ENCODE measurements at regions not wholly inside any gene's neighbourhood (a gene's known extent, or its start where the extent isn't known, plus 50 kb on each side); places are given as distances from the start of the nearest gene placed in this dataset.

DNA sequence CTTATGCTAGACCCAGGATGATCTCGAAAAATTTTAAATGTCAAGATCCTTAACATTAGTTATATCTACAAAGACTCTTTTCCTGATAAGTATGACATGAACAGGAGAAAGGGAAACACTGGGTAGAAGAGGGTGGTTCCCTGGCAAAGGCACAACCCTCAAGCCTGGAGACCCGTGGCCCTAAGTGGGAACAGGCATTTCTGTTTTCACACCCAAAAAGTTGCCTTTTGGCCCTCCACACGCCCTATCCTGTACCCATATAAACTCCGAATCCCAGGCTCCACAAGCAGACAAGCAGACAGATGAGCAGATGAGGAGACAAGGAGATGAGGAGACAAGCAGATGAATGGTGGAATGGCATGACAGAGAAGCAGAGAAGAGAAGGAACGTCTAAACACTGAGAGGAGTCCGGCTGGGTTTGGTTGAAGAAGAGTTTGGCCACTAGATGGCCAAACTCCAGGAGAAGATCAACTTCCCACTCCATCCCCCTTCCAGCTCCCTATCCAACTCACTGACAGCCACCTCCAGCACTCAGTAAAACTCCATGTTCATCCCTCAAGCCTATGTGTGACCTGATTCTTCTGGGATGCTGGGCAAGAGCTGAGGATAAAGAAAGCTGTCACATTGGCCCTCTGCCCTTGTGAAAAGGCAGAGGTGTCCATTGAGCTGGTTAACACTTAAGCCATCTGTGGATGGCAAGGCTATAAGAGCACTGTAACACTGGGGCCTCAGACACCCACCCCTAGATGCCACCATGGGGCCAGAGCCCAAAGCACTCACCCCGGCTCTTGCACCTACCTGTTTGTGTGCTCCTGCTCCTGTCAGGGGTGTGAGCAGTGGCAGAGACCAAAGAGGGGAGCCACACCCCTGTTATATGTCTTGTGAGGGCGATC is 139.6 kb upstream of the FAM20A start:
- no peak for DNase-seq (ENCODE audit: low read depth in 3 of 3)

DNA sequence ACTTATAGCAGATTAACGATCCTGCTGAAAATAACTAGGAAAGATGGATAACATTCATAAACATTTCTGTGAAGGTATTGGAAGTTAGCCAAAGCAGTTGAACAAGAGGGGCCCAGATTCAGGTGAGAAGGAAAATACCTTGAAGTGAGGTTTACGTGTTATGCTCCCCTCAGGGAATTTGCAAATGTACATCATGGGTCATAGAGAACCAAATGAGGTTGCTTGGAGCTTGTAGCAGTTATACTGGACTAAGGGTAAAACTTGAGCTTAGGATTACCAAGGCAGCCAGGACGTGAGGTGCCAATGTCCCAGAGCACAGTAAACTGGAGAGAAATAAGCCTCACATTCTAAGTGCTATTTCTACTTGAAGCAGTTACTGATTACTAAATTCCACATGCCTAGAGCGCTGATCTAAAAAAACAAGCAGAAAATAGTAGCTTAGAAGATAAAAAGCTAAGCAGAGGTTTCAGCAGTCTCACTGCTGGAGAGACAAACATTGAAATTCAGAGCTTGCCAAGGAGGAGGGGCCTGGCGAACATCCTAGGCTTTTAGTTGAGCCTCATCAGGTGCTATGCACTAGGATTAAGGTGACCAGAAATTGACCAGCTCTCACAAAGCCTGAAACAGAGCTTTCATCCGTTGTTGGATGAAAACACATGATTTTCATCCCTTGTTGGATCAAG is 136.7 kb upstream of the FAM20A start:
- DNase-seq (ENCODE audit: low read depth in 3 of 3): no peak

DNA sequence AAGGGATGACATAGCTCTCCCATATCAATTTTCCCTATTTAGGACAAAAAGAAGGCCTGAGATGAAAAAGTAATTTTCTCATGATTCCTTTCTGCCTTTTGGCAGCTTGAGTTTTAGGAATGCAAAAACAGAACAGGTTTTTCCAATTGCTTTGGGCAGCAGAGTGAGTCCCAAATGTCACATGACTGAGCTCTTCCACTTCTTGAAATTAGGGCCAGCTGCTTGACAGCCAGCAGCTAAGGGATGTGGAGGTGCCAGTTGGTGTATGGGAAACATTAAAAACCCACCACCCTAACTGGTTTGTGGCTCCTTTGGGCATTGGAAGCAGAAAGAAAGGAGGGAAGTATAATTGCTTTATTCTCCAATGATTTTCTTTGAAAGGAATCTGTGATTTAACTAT is 133.8 kb upstream of the FAM20A start:
- no peak for DNase-seq (ENCODE audit: low read depth in 3 of 3)

DNA sequence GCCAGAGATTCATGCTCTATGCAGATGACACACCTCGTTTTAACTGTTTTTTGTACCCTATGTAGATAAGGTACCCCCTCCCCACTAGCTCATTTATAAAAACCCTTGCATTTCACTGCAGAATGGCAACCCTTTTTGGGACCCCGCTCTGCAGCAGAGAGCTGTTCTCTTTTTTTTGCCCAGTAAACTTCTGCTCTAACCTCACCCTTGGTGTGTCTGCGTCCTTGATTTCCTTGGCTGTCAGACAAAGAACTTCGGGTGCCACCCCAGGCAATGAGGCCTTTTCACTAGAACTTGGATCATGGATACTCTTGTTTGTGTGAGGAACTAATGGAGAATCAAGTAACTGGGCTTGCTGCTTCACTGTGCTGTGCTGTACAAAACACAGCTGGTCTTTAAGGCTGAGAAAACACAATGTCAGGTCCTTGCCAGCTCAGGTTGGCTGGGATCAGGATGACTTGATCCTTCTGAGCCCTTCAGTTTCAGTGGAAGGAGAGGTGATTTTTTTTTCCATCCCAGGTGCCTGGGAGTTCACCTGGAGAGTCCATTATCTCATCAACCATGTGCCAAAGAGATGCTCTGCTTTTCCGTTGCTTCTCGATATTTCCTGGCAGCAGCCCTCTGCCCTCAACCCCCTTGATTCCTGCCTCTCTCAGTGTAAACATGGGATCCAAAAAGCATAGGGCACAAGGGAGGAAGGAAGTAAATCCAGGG is 133.2 kb upstream of the FAM20A start:
- no peak for DNase-seq (ENCODE audit: low read depth in 3 of 3)

DNA sequence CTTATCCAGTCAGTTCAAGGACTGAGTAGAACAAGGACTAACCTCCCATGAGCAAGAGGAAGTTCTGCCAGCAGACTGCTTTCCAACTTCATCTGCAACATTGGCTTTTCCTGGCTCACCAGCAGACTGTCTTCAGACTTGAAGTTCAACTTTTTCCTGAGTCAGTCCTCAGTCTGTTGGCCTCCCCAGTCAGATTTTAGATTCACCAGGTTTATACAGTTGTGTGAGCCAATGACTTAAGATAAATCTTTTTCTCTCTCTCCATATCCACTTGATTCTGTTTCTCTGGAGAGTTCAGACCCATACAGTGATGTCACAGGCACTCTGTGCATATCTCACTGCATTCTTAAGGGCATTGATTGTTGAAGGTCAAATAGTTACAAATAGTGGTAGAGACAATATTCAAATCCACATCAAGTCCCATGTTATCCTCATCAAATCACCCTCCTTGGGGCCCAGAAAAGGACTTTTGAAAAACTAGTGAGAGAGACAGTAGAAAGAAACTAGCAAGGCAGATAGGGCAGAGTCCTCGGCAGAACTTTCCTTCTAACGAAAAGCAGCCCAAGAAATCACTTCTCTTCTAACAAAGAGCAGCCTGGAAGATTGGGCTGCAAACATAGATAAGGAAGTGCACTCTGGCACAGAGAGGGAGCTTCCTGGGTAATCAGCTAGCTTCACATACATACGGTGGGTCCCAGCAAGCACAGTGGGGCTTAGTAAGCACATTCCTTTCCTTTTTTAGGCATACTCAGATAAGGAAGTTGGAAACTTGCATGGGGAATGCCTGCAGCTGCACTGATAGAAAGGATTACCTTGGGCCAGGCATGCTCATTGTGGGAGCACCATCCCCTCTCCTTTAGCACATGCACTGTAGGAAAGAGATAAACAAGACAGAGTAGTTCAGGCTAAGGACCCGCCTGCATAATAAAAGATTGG is 132.3 kb upstream of the FAM20A start:
- no peak for DNase-seq (ENCODE audit: low read depth in 3 of 3)

DNA sequence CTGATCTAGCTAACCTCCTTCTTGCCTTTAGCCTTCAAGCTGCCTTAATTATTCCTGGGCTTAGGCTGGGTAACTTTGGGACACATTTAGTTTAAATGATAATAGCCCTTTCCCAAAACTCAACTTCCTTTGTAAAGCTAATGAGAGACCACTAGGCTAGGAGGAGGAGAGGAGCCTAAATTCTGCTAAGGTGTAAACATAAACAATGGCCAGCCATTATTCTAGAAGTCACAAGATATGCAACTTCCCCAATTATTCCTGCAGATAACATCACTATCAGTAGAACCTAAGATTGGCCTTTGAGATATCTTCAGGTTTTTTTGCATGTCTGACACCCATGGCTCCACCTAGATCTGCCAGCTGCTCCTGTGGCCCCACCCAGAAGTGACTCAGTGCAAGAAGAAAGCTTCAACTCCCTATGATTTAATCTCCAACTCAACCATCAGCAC is 131.2 kb upstream of the FAM20A start:
- no peak for DNase-seq (ENCODE audit: low read depth in 3 of 3)

DNA sequence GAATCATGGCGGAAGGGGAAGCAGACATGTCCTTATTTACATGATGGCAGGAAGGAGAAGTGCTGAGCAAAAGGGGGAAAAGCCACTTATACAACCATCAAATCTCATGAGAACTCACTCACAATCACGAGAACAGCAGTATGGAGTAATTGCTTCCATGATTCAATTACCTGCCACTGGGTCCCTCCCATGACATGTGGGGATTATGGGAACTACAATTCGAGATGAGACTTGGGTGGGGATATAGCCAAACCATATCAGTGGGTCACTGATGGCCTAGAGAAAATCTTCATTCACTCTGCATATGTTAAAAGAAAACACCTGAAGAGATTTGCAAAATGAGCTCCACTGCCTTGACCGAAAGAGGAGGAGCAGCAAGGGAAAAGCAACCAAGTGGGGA is 130.3 kb upstream of the FAM20A start:
- DNase-seq (ENCODE audit: low read depth in 3 of 3): no peak

DNA sequence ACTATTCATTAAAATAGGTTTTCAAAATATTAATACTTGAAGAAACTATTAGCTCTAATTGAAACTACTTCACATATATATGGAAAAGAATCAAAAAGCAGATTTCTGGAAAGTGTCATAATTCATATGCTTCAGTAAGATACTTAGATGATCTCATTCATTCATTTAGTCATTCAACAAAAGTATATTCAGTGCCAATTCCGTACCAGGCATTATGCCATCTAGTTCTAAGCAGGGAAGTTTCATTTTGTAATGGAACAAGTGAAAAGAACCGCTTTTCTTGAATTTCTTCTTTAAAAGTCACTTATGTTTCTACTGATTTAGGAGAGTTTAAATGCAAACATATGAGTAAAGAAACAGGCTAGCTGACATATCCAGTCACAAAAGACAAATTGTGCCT is 118.3 kb upstream of the FAM20A start:
- DNase-seq (ENCODE audit: low read depth in 3 of 3): no peak

DNA sequence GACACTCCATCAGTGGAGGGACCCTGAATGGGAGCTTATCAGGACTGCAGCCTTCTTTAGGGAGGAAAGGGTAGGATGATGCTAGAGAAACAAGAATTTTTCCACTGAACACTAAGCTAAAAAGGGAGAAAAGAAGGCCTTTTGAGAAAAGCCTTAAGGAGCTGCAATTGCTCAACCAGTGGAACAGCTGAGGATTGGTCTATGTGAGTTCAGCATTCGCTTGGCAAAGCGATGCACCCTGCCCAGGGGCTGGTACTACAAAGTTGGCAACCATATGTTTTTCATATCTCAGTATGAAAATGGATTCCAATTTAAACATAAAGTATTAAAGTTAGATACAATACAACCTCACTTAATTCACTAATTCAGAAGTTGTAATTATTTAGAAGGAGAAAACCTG is 117.8 kb upstream of the FAM20A start:
- no peak for DNase-seq (ENCODE audit: low read depth in 3 of 3)

DNA sequence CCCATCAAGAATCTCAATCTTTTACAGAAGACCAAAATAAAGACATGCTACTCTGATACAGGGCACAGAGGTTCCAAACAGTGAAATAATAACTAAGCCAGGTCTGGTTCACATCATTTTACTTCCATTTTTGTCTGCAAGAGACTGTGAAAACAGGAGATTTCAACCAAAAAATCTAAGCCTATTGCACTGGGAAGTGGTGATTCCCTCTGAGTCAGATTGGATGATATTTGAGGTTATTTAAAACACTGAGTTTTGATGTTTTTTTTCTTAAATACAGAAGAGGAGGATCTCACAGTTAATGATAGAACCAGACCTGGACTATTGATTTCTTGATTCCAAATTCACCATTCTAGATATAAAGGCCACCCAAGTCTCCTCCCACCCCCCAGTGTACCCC is 117.3 kb upstream of the FAM20A start:
- DNase-seq (ENCODE audit: low read depth in 3 of 3): no peak

DNA sequence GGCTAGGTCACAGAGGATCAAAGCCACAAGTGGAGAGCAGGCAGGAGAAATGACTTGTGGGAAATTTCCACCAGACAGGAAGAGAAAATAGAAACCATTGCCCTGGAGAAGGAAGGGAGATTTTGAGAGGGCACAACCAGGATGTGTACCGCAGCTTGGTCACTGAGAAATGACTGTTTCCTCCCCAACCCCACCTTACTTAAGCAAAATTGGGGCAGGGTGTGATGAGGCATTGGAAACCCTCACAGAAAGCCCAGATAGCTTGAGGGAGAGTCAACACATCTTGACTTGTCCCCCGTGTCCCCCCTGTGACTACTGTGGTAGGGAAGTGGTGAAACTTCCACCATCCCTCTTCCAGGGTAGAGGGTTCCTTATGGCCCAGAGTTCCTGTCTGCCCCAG is 113.5 kb upstream of the FAM20A start:
- DNase-seq (ENCODE audit: low read depth in 3 of 3): no peak

DNA sequence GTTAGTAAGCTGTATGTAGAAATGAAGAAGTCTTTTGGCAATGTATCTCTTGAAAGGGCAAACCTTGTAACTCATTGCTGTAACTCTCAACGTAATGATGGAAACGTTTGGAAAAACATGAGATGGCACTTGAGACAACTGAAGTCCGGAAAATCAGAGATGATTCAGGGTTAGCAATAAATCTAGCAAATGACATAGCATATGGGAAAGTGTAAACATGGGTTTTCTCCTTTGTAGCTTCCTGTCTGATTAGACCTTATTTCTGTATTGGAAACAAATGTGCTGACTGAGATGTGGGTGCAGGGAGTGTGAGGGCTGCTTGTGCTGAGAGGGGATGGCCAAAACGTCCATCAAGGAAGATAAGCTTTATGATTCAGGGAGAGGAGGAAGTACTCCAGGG is 110.7 kb upstream of the FAM20A start:
- no peak for DNase-seq (ENCODE audit: low read depth in 3 of 3)

DNA sequence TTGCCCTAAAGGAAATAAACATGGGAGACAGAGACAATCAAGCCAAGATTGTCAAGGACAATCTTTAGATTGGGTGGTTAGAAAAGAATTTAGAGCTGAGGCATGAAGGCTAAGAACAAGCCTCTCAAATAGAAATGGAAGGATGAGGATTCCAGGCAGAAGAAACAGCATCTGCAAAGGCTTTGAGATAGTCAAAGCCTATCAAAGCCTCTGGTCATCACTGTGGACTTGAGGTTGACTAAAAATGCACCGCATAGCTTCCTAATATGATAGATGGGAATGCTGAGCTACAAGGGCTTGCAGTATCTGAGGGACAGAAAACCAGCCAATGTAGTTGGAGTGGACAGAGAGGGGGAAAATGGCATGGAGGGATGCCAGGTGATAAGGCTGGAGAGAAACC is 109.8 kb upstream of the FAM20A start:
- no peak for DNase-seq (ENCODE audit: low read depth in 3 of 3)

DNA sequence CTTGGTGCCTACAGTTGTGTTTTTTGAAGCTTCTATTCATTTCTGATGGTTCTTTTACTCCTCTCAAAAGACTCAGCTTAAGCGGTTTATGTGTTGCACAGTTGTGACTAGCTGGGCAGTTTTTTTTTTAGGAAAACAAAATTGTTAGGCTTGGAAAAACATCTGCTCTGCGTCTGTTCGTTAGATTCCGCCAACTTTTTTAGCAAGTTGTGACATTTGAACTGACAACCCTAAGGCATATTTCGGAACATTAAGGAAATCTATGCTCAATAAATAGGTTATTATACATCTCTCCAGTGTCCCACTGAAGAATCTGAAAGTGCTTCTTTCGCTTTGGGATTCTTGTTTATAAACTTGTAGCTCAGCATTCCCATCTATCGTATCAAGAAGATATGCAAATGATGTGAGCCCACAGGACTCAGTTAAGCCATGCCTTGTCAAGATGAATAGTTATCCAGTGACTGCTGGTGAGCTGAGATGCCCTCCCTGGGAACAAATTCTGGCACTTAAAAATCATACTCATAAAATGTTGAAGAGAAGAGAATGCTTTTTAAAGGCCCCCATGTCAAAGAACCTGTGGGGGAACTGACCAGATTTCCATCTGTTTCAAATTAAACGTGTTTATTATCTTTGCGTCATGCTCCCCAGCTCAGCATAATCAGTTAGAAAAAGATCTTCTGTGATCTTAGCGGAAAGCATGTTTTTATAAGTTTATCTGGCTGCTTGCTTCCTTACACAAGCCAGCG is 109.0 kb upstream of the FAM20A start:
- DNase-seq (ENCODE audit: low read depth in 3 of 3): no peak

DNA sequence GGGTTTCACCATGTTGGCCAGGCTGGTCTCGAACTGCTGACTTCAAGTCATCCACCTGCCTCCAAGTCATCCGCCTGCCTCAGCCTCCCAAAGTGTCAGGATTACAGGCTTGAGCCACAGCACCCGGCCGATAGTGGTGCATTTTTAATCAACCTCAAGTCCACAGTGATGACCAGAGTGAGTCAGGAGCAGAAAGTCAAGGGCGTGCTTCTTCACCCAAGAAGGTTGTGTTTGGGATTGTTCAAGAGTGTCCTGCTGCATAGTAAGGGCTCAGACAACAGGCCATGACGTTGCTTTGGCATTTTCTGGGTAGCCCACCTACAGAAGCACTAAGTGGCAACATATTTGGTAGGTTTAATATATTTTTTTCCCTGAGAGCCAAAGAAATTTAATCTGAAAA is 108.3 kb upstream of the FAM20A start:
- DNase-seq (ENCODE audit: low read depth in 3 of 3): no peak

DNA sequence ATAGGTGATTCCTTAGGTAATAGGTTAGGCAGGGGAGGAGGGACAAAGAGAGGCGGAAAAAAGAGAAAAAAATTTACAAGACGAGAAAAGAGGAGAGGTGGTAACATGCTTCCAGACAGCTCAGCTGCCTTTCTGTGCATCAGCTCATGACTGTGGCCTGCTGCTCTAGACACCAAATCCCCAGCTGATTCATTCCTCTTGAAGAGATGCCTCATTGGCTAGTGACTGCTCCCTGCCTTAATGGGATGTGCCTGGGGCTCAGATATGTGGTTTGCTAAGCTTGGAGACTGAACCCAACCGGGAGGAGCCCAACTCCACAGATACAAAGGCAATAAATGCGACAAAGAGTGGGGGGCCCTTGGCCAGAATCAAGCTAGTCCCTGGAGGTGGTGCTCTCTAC is 105.9 kb upstream of the FAM20A start:
- no peak for DNase-seq (ENCODE audit: low read depth in 3 of 3)

DNA sequence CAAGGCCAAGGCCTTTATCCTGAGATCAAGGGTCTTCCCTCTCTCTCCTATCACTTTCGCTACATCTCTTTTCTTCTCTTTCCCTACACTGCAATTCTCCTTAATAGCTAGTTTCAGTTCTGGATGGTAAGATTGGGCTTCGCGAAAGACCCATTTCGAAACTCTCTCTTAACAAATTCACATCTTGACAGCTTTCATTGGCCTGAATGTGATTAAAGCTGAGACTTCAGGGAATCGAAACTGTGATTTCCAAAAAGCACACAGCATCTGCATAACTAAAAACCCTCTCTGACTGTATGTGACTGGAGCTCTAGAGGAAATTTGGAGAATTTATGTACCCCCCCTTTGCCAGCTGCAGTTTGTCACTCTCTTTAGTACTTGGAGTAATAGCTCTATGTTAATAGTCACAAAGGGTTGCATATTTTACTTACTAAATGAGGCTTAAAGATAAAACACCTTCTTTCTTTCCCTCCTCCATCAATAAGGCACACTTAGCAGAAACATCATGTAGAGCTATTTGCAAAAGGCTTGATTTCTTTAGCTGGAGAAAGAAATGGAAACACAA is 105.3 kb upstream of the FAM20A start:
- DNase-seq (ENCODE audit: low read depth in 3 of 3): no peak

DNA sequence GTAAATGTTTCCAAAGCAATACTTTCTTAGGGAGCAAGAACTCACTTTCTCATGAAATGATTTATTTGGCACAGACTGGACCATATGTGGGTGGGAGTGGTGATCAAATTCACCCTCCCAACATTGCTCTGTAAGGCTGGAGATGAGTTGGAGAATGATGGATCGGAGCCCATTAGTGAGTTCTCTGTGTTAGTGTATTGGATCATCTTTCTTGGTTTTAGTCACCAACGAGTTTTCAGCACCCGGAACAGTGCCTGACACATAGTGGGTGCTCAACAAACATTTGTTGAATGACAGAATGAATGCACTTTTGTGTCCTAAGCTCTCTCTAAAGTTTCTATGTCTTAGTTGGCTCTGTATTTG is 104.5 kb upstream of the FAM20A start:
- DNase-seq (ENCODE audit: low read depth in 3 of 3): no peak

DNA sequence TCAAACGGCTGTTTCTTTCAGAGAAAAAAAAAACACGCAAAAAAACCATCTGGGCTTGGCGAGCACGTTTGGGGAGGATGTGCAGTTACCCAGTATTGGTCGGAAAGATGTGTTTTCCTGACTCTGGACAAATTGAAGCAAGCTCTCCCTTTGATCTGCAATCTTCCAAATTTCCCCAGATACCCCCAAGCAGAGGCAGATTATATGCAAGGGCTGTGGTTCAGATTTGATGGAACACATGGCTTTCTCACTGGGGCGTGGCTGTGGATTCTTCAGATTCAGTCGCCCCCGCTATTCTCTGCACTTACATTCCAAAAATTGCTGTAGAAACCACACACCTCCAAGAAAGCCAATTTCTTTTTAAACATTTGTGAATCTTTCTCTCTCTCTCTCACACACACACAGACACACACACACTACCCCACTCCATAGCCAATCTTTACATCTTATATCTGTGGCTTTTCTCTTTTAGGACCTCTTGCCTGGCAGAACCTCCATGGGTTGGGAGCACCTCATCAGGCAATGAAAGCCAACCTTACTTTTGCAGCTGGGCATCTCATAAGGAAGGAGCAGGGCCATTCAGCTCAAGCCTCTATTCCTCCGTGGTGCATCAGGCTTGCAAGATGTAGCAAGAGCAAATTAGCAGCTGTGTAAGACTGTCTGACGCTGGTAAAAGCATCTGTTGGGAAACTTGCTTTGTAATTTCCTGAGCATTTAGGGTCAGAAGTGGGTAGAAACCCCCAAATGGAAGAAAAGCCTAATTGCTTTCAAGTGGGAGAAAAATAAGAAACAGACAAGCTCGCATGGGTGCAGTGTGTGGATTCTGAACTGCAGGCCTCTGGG is 103.9 kb upstream of the FAM20A start:
- no peak for DNase-seq (ENCODE audit: low read depth in 3 of 3)

DNA sequence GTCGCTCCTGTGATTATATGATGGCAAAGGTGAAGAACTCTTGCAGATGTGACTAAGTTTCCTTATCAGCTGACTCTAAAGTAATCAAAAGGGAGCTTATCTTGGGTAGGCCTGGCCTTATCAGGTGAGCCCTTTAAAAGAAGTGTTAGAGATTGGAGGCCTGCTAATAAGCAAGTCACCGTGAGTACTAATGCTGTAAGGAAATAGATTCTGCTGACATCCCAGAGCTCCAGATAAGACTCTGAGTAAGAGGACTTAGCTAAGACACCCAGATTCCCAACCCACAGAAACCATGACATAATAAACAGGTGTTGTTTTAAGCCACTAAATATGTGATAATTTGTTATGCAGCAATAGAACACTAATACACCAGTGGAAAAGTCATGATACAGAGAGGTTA is 99.9 kb upstream of the FAM20A start:
- DNase-seq (ENCODE audit: low read depth in 3 of 3): no peak

All from stimulated activated CD4-positive, alpha-beta T cell treated with anti-CD3 and anti-CD28 coated beads, TNF-alpha, amount 100 ng/mL, for 48 hours (primary cell).